ENCODE measurements at regions not wholly inside any gene's neighbourhood (a gene's known extent, or its start where the extent isn't known, plus 50 kb on each side); places are given as distances from the start of the nearest gene placed in this dataset.

DNA sequence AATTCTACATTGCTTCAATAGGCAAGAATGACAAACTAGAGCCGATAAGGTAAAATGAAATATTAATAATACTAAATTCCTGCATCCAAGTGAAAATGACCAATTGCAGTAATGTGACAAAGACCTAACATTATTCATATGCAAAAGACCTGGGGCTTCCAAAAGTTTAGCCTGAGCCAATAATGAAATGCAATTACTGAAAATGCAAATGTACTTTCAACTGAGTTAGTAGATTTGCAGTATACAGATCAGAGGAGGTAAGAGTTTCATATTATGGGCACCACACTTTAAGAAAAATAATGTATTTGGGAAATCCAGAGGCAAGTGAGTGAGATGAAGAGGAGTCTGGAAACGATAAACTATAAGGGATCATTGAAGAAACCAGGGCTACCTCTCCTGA, 193.7 kb upstream of the GMDS start:
- TF ChIP-seq ZNF274 (IDR thresholded peaks at IDR 0.05; ENCODE audit: low read depth, low read length), result no peak
- no peak for TF ChIP-seq SUZ12 (IDR thresholded peaks at IDR 0.05; ENCODE audit: extremely low read depth, insufficient read depth, insufficient read length)
- TF ChIP-seq YY1 (IDR thresholded peaks at IDR 0.05; ENCODE audit: insufficient read depth, insufficient read length), result no peak
- Histone ChIP-seq H3K4me3 (ENCODE audit: insufficient read length, low read depth) (no peak overlapping the region), H3K9ac (ENCODE audit: insufficient read length, low read depth) (no peak overlapping the region), H3K4me1 (ENCODE audit: insufficient read depth, insufficient read length) (no peaks in the 10 kb centered on the region), H3K9me3 (ENCODE audit: insufficient read depth, low read length) (no peaks in the 10 kb centered on the region), H3K27me3 (ENCODE audit: insufficient read depth, insufficient read length) (no peaks in the 10 kb centered on the region), H3K36me3 (ENCODE audit: insufficient read depth, insufficient read length, low read length) (no peaks in the 10 kb centered on the region)
- DNase-seq (ENCODE audit: low read depth, low spot score), result no peak

DNA sequence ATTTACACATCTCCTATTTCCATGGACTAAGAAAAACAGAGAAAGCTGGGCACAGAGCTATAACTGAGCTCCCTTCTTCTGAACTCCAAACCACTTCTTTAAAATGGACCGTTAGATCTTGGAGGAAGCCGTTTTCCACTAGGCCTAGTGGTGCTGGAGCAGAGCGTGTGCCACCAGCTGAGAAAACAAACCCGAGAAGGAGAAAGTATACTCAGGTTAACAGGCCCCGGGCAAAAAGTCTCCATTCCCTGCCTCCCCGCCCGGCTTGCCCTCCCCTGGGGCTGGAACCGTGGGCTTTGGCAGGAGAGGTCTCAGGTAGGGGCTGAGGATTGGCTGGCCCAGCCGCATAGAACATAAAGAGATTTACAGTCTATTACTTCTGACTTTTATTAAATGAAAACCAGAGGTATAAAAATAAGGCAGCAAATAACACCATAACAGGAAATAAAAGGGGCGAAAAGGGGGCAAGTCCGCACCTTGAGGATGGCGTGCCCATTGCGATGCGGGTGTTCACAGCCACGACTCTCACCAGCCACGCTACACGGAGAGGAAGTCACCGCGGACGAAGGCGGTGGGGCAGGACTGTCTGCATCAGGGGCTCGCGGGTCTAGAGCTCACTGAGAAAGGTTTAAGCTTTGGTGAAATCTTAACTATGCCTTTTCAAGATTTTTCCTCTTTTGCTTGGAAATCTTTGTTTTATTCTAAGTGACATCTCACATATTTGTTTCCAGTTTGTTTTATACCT, 191.2 kb upstream of the GMDS start:
- no peak for DNase-seq (ENCODE audit: low read depth, low spot score)
- no peak overlapping the region for H3K4me3 ChIP-seq (ENCODE audit: insufficient read length, low read depth)
- TF ChIP-seq YY1 (IDR thresholded peaks at IDR 0.05; ENCODE audit: insufficient read depth, insufficient read length) (no peak), ZNF274 (IDR thresholded peaks at IDR 0.05; ENCODE audit: low read depth, low read length) (no peak), SUZ12 (IDR thresholded peaks at IDR 0.05; ENCODE audit: extremely low read depth, insufficient read depth, insufficient read length) (no peak)

DNA sequence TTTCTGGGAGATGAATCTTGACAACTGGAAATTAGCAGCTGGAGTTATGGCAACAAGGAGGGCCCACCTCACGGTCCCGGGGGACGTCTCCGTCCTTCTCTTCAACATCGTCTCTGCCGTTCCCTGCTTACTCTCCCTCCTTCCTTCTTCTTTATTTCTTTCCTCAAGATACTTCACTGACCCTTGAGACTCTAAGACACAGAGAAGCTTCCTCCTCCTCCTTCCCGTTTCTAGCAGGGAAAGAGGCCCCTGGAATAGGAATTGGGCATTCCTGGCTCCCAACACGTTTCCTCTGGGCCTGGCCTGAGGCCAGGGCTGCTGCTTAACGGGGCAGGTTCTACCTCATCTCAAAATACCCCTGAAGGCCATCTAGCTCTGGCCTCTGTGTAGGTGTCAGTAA, 189.9 kb upstream of the GMDS start:
- TF ChIP-seq SUZ12 (IDR thresholded peaks at IDR 0.05; ENCODE audit: extremely low read depth, insufficient read depth, insufficient read length) (no peak), ZNF274 (IDR thresholded peaks at IDR 0.05; ENCODE audit: low read depth, low read length) (no peak), YY1 (IDR thresholded peaks at IDR 0.05; ENCODE audit: insufficient read depth, insufficient read length) (no peak)
- Histone ChIP-seq H3K9ac (ENCODE audit: insufficient read length, low read depth) (no peak overlapping the region), H3K36me3 (ENCODE audit: insufficient read depth, insufficient read length, low read length) (no peaks in the 10 kb centered on the region), H3K9me3 (ENCODE audit: insufficient read depth, low read length) (no peaks in the 10 kb centered on the region), H3K4me1 (ENCODE audit: insufficient read depth, insufficient read length) (no peaks in the 10 kb centered on the region), H3K4me3 (ENCODE audit: insufficient read length, low read depth) (no peak overlapping the region), H3K27me3 (ENCODE audit: insufficient read depth, insufficient read length) (no peaks in the 10 kb centered on the region)
- no peak for DNase-seq (ENCODE audit: low read depth, low spot score)

More for the DNA sequence above, 191.2 kb upstream of the GMDS start:
- Histone ChIP-seq H3K27me3 (ENCODE audit: insufficient read depth, insufficient read length) (no peaks in the 10 kb centered on the region), H3K4me1 (ENCODE audit: insufficient read depth, insufficient read length) (no peaks in the 10 kb centered on the region), H3K9me3 (ENCODE audit: insufficient read depth, low read length) (no peaks in the 10 kb centered on the region), H3K36me3 (ENCODE audit: insufficient read depth, insufficient read length, low read length) (no peaks in the 10 kb centered on the region), H3K9ac (ENCODE audit: insufficient read length, low read depth) (no peak overlapping the region)

DNA sequence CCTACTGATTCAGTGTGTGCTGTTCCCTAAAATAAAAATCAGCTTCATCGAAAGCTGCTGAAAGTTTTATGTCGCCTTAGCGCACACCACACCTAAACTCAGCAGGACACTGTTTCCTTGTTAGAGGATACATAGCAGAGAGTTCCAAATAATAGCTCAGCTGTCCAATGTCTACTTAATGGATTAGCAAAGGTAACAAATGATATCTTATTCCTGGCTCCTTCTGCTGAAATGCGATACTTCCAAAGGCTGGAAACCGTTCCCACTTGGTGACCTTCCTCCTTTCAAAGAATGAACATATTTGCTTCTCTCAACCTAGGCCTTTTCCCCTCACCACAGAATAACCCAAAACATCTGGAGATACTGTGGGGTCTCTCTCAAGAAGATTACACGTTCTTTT, 189.5 kb upstream of the GMDS start:
- no peak overlapping the region for H3K9ac ChIP-seq (ENCODE audit: insufficient read length, low read depth)
- no peaks in the 10 kb centered on the region for H3K27me3 ChIP-seq (ENCODE audit: insufficient read depth, insufficient read length)
- DNase-seq (ENCODE audit: low read depth, low spot score), result no peak
- H3K36me3 ChIP-seq (ENCODE audit: insufficient read depth, insufficient read length, low read length), result no peaks in the 10 kb centered on the region
- H3K9me3 ChIP-seq (ENCODE audit: insufficient read depth, low read length), result no peaks in the 10 kb centered on the region
- no peak overlapping the region for H3K4me3 ChIP-seq (ENCODE audit: insufficient read length, low read depth)
- TF ChIP-seq SUZ12 (IDR thresholded peaks at IDR 0.05; ENCODE audit: extremely low read depth, insufficient read depth, insufficient read length), result no peak
- no peak for TF ChIP-seq YY1 (IDR thresholded peaks at IDR 0.05; ENCODE audit: insufficient read depth, insufficient read length)
- TF ChIP-seq ZNF274 (IDR thresholded peaks at IDR 0.05; ENCODE audit: low read depth, low read length), result no peak
- no peaks in the 10 kb centered on the region for H3K4me1 ChIP-seq (ENCODE audit: insufficient read depth, insufficient read length)

DNA sequence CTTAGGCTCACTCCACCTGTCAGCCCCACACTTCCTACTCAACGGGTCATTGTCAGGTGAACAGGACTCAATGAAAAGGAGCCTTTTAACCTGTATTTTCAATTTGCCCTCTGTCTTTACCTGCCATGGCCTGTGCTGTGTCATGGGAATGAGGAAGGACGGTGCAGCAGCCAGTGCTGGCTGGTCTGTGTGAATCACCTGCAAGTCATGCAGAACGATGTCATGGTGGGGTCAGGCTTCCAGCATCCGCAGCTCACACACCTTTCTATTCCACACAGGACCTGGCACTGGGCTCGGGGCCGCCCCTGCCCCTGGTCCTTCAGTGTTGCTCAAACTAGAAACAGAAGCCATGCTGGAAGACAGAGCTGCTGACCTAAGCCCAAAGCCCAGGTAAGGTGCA, 188.7 kb upstream of the GMDS start:
- H3K9ac ChIP-seq (ENCODE audit: insufficient read length, low read depth), result no peak overlapping the region
- no peak for DNase-seq (ENCODE audit: low read depth, low spot score)
- H3K9me3 ChIP-seq (ENCODE audit: insufficient read depth, low read length), result no peaks in the 10 kb centered on the region
- no peaks in the 10 kb centered on the region for H3K36me3 ChIP-seq (ENCODE audit: insufficient read depth, insufficient read length, low read length)
- H3K4me3 ChIP-seq (ENCODE audit: insufficient read length, low read depth), result no peak overlapping the region
- no peaks in the 10 kb centered on the region for H3K27me3 ChIP-seq (ENCODE audit: insufficient read depth, insufficient read length)
- TF ChIP-seq YY1 (IDR thresholded peaks at IDR 0.05; ENCODE audit: insufficient read depth, insufficient read length) (no peak), SUZ12 (IDR thresholded peaks at IDR 0.05; ENCODE audit: extremely low read depth, insufficient read depth, insufficient read length) (no peak)
- H3K4me1 ChIP-seq (ENCODE audit: insufficient read depth, insufficient read length), result no peaks in the 10 kb centered on the region

DNA sequence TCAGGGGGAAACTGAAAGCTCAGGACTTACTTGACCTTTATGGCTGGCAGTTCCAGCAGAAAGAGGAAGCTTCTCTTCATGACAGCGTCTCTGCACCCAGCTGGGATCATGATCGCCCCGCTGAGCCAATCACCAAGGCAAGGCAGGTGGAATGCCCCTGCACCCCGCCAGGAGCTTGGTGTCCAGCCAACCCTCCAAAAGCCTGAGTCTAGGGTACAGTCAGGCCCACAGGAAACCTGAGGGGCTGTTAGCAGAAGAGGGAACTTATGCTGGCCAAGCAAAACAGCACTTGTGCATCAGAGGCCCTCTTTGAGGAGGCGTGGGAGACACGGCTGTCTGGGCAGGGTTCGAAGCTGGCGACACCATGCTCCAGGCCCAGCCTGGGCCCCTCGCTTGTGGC, 188.3 kb upstream of the GMDS start:
- Histone ChIP-seq H3K9ac (ENCODE audit: insufficient read length, low read depth) (no peak overlapping the region), H3K9me3 (ENCODE audit: insufficient read depth, low read length) (no peaks in the 10 kb centered on the region), H3K36me3 (ENCODE audit: insufficient read depth, insufficient read length, low read length) (no peaks in the 10 kb centered on the region), H3K4me3 (ENCODE audit: insufficient read length, low read depth) (no peak overlapping the region), H3K27me3 (ENCODE audit: insufficient read depth, insufficient read length) (no peaks in the 10 kb centered on the region), H3K4me1 (ENCODE audit: insufficient read depth, insufficient read length) (no peaks in the 10 kb centered on the region)
- TF ChIP-seq ZNF274 (IDR thresholded peaks at IDR 0.05; ENCODE audit: low read depth, low read length) (no peak), SUZ12 (IDR thresholded peaks at IDR 0.05; ENCODE audit: extremely low read depth, insufficient read depth, insufficient read length) (no peak), YY1 (IDR thresholded peaks at IDR 0.05; ENCODE audit: insufficient read depth, insufficient read length) (no peak)
- no peak for DNase-seq (ENCODE audit: low read depth, low spot score)

DNA sequence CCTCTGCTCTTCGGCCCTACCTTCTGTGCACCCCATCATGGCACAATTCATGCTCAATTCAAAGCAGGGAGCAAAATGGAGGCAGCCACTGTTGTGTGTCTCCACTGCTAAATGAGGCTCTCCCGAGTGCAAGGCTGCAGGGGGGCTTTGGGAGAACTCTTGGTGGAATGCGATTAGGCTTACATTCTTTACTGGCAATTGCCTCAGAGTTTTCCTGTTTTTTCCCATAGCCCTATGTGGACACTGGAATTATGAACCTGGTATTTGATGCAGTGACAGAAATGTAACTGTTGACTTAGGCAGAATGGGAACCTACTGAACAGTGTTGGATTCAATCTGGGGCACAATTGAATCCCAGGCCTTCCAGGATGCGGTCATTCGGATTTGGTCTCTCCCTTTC, 187.9 kb upstream of the GMDS start:
- Histone ChIP-seq H3K9ac (ENCODE audit: insufficient read length, low read depth) (no peak overlapping the region), H3K36me3 (ENCODE audit: insufficient read depth, insufficient read length, low read length) (no peaks in the 10 kb centered on the region), H3K27me3 (ENCODE audit: insufficient read depth, insufficient read length) (no peaks in the 10 kb centered on the region), H3K9me3 (ENCODE audit: insufficient read depth, low read length) (no peaks in the 10 kb centered on the region), H3K4me1 (ENCODE audit: insufficient read depth, insufficient read length) (no peaks in the 10 kb centered on the region), H3K4me3 (ENCODE audit: insufficient read length, low read depth) (no peak overlapping the region)
- TF ChIP-seq YY1 (IDR thresholded peaks at IDR 0.05; ENCODE audit: insufficient read depth, insufficient read length) (no peak), ZNF274 (IDR thresholded peaks at IDR 0.05; ENCODE audit: low read depth, low read length) (no peak), SUZ12 (IDR thresholded peaks at IDR 0.05; ENCODE audit: extremely low read depth, insufficient read depth, insufficient read length) (no peak)
- DNase-seq (ENCODE audit: low read depth, low spot score), result no peak

Measured in NT2/D1 (cell line).